ENCODE measurements at regions not wholly inside any gene's neighbourhood (a gene's known extent, or its start where the extent isn't known, plus 50 kb on each side); places are given as distances from the start of the nearest gene placed in this dataset.

- TF ChIP-seq, protein P1, sequence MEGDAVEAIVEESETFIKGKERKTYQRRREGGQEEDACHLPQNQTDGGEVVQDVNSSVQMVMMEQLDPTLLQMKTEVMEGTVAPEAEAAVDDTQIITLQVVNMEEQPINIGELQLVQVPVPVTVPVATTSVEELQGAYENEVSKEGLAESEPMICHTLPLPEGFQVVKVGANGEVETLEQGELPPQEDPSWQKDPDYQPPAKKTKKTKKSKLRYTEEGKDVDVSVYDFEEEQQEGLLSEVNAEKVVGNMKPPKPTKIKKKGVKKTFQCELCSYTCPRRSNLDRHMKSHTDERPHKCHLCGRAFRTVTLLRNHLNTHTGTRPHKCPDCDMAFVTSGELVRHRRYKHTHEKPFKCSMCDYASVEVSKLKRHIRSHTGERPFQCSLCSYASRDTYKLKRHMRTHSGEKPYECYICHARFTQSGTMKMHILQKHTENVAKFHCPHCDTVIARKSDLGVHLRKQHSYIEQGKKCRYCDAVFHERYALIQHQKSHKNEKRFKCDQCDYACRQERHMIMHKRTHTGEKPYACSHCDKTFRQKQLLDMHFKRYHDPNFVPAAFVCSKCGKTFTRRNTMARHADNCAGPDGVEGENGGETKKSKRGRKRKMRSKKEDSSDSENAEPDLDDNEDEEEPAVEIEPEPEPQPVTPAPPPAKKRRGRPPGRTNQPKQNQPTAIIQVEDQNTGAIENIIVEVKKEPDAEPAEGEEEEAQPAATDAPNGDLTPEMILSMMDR (IDR thresholded peaks at IDR 0.05), result no peak
- TF ChIP-seq EP300 (IDR thresholded peaks at IDR 0.05) (no peak), POLR2A (IDR thresholded peaks at IDR 0.05) (no peak)
Measured at GRCh38 chr17:10894220-10894619, 56.3 kb upstream of the PIRT start.

Data from ovary (tissue), 3 donors.